ENCODE measurements at regions not wholly inside any gene's neighbourhood (a gene's known extent, or its start where the extent isn't known, plus 50 kb on each side); places are given as distances from the start of the nearest gene placed in this dataset.

DNA sequence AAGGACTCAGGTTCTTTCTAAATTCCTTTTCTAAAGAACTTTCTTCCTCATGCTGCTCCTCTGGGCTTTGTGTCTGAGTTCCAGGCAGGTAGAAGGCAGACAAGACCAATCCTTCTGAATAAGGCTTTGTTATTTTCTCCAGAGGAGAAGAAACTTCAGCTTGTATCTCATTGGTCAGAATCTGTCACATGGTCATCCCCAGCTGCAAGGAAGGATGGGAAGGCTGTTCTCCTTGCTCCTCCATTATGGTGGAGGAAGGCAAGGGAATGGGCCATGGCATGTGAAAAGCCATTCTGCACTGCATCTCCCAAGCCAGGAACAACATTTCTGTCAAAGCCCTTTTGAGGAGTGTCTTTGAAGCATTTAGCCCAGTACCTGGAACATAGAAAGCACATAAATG lies 50.6 kb upstream of the NTPCR start (continued):
- TF ChIP-seq, protein P1, sequence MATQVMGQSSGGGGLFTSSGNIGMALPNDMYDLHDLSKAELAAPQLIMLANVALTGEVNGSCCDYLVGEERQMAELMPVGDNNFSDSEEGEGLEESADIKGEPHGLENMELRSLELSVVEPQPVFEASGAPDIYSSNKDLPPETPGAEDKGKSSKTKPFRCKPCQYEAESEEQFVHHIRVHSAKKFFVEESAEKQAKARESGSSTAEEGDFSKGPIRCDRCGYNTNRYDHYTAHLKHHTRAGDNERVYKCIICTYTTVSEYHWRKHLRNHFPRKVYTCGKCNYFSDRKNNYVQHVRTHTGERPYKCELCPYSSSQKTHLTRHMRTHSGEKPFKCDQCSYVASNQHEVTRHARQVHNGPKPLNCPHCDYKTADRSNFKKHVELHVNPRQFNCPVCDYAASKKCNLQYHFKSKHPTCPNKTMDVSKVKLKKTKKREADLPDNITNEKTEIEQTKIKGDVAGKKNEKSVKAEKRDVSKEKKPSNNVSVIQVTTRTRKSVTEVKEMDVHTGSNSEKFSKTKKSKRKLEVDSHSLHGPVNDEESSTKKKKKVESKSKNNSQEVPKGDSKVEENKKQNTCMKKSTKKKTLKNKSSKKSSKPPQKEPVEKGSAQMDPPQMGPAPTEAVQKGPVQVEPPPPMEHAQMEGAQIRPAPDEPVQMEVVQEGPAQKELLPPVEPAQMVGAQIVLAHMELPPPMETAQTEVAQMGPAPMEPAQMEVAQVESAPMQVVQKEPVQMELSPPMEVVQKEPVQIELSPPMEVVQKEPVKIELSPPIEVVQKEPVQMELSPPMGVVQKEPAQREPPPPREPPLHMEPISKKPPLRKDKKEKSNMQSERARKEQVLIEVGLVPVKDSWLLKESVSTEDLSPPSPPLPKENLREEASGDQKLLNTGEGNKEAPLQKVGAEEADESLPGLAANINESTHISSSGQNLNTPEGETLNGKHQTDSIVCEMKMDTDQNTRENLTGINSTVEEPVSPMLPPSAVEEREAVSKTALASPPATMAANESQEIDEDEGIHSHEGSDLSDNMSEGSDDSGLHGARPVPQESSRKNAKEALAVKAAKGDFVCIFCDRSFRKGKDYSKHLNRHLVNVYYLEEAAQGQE (IDR thresholded peaks at IDR 0.05; ENCODE audit: low read depth, low read length), result no peak

Data from SK-N-SH (cell line).